Adipocyte (in vitro differentiated cells): ENCODE measurements at regions not wholly inside any gene's neighbourhood (a gene's known extent, or its start where the extent isn't known, plus 50 kb on each side); places are given as distances from the start of the nearest gene placed in this dataset.

Source experiments
- DNase-seq: peaks from one replicate; pipeline ENCODE4 v3.0.0-alpha.2; 2015; ENCODE audit warnings: low read depth
- H3K27me3 ChIP-seq: replicated peaks from 2 replicates; pipeline ENCODE4 v1.7.0; 2013; ENCODE audit warnings: mild to moderate bottlenecking, low read length, moderate library complexity; ENCODE audit not compliant: control insufficient read depth, insufficient read depth
- H3K36me3 ChIP-seq: 2 replicates; pipeline ENCODE4 v1.7.0; 2013; ENCODE audit warnings: low read length, mild to moderate bottlenecking, moderate library complexity; ENCODE audit not compliant: control insufficient read depth, insufficient read depth, severe bottlenecking
- H3K4me1 ChIP-seq: 2 replicates; pipeline ENCODE4 v1.7.0; 2013; ENCODE audit warnings: mild to moderate bottlenecking, low read length, moderate library complexity; ENCODE audit not compliant: control insufficient read depth, insufficient read depth
- H3K4me3 ChIP-seq: 2 replicates; pipeline ENCODE4 v1.7.0; 2013; ENCODE audit warnings: mild to moderate bottlenecking, low read length, moderate library complexity
- H3K9ac ChIP-seq: 2 replicates; pipeline ENCODE4 v1.7.0; 2013; ENCODE audit warnings: mild to moderate bottlenecking, low read length, moderate library complexity
- H3K9me3 ChIP-seq: 2 replicates; pipeline ENCODE4 v1.7.0; 2013; ENCODE audit warnings: mild to moderate bottlenecking, low read length, moderate library complexity; ENCODE audit not compliant: control insufficient read depth

DNA sequence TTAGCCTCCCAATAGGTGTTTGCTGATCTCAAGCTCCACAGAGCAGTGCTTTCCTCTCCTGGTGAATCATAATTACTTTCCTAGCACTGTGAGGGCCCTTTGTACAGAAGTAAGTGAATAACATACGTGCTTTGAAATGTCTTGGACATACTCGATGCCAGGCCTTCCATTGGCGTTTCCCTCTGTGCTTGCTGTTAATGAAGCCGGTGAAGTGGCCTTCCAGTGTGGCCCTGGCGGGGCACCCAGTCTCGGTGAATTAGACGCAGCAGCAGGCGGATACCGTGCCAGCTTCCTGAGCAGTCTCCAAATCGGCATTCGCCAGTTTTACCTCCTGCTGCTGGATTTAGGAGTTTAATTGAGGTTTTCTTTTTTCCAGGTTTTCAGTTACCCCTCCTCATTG, 132.3 kb downstream of the HMX1 start:
- H3K4me3 ChIP-seq: no peak overlapping the region
- DNase-seq: no peak
- H3K36me3 ChIP-seq: no peaks in the 10 kb centered on the region
- no peaks in the 10 kb centered on the region for H3K27me3 ChIP-seq
- no peaks in the 10 kb centered on the region for H3K4me1 ChIP-seq
- H3K9ac ChIP-seq: no peak overlapping the region
- H3K9me3 ChIP-seq: peaks cover 5% of the 10 kb centered on the region

DNA sequence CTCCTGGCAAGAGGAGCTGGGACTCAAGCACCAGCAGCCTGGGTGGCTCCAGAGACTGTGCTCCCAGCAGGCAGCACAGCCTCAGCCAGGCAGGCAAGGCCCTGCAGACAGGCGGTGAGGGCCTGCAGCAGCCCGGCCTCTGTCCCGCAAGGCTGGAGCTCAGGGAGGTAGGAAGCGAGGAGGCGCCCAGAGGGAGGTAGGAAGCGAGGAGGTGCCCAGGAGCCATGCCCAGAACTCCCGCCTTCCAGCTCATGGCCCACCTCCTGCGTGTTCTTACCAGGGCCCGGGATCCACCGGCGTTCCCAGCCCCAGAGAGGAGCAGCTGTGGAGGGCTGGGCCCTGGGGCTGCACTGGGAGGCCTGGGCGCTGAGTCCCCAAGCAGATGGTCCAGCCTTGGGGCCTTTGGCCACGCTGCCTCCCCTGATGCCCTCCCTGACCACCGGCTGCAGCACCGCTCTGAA, 133.1 kb downstream of the HMX1 start:
- peaks cover 9% of the 10 kb centered on the region for H3K9me3 ChIP-seq
- no peaks in the 10 kb centered on the region for H3K4me1 ChIP-seq
- H3K27me3 ChIP-seq: no peaks in the 10 kb centered on the region
- no peaks in the 10 kb centered on the region for H3K36me3 ChIP-seq
- no peak for DNase-seq
- H3K4me3 ChIP-seq: no peak overlapping the region
- H3K9ac ChIP-seq: no peak overlapping the region

DNA sequence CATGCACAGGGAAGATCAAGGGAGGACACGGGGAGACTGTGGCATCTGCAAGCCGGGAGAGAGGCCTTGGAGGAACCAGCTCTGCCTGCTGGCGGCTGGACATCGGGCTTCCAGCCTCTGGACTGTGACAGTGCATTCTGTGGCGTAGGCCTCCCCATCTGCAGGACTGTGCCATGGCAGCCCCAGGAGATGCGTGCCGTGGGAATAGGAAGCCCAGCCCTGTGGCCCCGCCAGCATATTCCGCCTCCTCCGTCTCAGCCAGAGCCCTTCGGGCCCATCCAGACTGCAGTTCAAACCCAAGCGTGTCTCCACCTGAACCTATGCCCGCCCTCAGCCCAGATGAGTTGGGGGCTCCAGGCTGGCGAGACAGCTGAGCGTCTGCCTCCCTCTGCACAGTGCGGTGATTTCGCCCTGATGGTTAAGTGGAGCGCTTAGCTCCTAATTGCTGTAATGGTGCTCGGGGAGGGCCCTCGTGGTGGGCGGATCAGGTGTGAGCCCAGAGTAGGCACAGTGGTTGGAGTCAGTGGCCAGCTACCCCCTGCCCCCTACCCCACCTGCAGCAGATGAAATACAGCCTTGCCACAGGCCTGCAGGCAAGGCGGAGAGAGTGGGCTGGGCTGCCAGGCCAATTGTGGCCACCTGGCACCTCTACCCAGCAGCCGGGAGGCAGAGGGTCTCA, 133.9 kb downstream of the HMX1 start:
- Histone ChIP-seq H3K27me3 (no peaks in the 10 kb centered on the region), H3K9me3 (peaks cover 7% of the 10 kb centered on the region), H3K4me3 (no peak overlapping the region), H3K9ac (no peak overlapping the region), H3K36me3 (no peaks in the 10 kb centered on the region), H3K4me1 (no peaks in the 10 kb centered on the region)
- DNase-seq: no peak

DNA sequence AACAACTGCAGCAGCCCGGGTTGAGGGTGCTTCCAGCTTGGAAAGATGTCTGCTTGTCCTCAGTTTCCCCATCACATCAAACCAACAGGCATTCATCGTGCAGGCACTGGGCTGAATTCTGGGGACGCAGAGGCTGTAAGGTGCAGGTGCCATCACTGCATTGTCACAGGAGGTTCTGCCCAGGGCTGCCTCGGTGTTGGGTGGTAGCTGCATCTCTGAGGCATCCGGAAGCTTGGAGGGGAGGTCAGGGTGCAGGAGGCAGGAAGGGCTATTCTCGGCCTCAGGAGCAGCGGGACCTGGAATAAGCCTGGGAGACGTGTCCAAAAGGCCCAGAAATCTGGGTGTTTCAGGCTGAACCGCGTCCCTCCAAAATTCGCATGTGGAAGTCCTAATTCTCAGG, 134.6 kb downstream of the HMX1 start:
- Histone ChIP-seq H3K27me3 (no peaks in the 10 kb centered on the region), H3K9me3 (peaks cover 7% of the 10 kb centered on the region), H3K4me3 (no peak overlapping the region), H3K36me3 (no peaks in the 10 kb centered on the region), H3K9ac (no peak overlapping the region), H3K4me1 (no peaks in the 10 kb centered on the region)
- DNase-seq: no peak

DNA sequence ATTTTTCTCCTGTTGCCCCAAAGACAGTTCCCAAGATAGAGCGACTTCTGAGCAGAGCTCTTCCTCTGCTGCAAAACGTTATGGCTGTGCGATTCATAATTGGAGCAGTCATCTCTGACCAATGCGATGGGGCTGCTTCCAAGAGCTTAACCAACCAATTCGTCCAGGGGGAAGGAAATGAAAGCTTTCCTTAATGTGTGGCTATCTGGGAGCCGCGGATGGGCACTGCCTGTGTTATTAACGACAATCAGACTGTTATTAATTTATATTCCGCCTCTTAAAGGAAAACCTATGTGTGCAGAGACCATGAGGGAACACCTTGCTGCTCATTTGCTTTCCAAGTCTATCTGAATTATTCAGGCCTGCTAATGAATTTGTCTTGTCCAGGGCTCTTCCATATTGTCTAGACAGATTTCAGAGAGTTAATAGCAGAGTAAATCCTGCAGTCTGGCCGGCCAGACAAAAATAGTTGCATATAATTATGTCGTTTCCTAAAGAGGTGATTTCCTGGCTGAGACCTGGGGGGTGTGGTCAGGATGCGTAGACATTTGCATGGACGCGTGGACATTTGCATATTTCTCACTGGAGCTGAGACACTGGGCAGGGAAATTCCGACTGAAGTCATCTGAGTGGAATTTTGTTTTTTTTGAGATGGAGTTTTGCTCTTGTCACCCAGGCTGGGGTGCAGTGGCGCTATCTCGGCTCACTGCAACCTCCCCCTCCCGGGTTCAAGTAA, 135.4 kb downstream of the HMX1 start:
- Histone ChIP-seq H3K4me1 (no peaks in the 10 kb centered on the region), H3K9ac (no peak overlapping the region), H3K4me3 (no peak overlapping the region), H3K36me3 (no peaks in the 10 kb centered on the region), H3K9me3 (peaks cover 7% of the 10 kb centered on the region), H3K27me3 (no peaks in the 10 kb centered on the region)
- DNase-seq: no peak

DNA sequence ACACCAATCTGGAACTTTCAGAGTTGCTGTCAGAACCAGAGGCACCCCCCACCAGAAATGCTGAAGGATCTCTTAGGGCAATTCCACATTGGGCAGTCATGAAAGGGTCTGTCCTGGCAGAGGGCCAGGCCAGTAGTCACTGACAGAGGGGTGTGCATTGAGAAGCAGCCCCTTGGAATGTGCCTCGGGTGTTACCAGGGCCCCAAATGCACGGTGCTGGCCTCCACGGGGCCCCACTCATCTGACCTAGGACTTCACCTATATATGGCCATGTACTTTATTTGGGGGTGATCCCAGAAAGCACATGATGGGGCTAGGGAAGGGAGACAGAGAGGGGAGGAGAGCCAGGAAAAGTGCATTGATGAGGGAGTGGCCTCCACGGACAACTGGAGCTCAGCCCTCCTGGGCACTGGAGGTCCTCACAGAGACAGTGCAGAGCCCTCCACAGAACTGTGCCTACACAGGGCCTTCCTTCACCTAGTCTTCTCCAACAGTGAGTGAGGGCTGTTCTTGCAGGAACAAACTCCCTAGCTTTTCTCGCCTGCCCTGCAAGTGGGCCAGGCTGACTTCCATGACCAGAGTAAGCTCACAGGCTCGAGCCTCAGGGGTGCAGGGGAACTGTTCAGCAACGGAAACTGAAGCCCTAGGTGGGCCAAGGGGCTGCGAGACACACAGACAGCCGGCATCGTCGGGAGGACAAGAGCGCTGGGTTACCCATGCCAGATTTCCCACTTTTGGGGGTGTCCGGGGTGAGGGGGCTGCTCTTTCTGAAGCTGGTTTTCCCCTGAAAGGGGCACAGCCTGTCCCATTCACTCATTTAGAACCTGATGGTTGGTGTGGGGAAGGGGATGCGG, 136.2 kb downstream of the HMX1 start:
- no peaks in the 10 kb centered on the region for H3K4me1 ChIP-seq

DNA sequence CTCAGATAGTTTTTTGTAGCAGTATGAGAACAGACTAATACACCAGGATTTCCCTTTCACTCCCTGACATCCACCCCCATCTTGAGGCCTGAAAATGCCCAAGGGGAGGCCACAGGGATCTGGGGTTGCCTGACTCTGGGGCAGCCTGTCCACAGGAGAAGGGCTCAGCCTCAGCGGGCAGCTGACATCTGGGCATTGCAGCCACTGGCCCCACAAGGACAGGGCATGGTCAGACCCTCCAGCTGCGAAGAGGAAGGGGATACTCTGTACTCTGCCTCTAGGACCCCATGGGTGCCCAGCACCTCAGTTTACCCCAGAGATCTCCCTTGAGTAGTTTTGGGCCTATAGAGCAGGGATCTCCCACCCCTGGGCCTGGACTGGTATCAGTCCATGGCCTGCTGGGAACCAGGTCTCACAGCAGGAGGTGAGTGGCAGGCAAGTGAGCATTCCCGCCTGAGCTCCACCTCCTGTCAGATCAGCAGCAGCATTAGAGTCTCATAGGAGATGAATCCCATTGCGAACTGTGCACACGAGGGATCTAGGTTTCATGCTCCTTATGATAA, 138.9 kb downstream of the HMX1 start:
- no peak for DNase-seq
- no peak overlapping the region for H3K4me3 ChIP-seq
- H3K9ac ChIP-seq: no peak overlapping the region
- no peaks in the 10 kb centered on the region for H3K36me3 ChIP-seq
- H3K9me3 ChIP-seq: peaks cover 7% of the 10 kb centered on the region
- no peaks in the 10 kb centered on the region for H3K4me1 ChIP-seq
- H3K27me3 ChIP-seq: peaks cover 3% of the 10 kb centered on the region

More for the DNA sequence above, 136.2 kb downstream of the HMX1 start:
- Histone ChIP-seq H3K36me3 (no peaks in the 10 kb centered on the region), H3K9me3 (peaks cover 7% of the 10 kb centered on the region), H3K4me3 (no peak overlapping the region), H3K9ac (no peak overlapping the region), H3K27me3 (no peaks in the 10 kb centered on the region)
- DNase-seq: no peak

DNA sequence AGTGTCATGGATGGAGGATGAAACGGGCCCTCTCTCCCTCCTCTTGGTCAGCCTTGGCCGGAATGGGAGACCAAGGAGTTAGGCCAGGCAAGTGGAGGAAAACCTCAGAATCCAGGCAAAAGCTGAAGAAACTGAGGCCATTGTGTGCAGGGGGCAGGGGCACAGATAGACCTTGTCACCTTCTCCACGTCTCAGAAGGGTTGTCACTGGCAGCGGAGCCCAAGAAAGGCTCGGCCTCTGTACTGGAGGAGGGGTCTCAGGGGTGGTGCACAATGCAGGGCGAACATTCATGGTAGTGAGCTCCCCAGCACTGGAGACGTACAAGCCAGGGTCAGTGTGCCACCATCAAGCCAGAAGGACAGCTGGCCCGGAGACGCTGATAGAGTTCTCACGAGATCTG, 139.5 kb downstream of the CPZ start:
- Histone ChIP-seq H3K9me3 (peaks cover 7% of the 10 kb centered on the region), H3K27me3 (peaks cover 6% of the 10 kb centered on the region), H3K4me3 (no peak overlapping the region), H3K4me1 (no peaks in the 10 kb centered on the region), H3K9ac (no peak overlapping the region), H3K36me3 (no peaks in the 10 kb centered on the region)
- no peak for DNase-seq

DNA sequence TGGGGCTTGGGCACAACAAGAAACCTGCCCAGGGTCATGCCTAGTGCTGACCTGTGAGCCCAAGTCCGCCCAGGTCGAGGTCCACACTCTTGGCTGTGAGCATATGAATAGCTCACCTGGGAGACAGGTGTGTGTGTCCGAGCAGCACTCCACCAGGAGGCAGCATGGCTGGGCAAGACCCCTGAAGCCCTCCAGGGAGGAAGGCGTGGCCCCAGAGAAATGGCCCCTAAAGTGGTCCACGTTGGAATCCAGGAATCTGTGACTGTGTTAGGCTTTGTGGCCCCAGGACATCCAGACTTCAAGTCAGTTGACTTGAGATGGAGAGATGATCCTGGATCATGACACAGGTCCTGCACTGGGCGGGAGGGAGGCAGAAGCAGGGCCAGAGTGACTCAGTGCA, 138.8 kb downstream of the CPZ start:
- Histone ChIP-seq H3K36me3 (no peaks in the 10 kb centered on the region), H3K4me3 (no peak overlapping the region), H3K27me3 (peaks cover 13% of the 10 kb centered on the region), H3K4me1 (no peaks in the 10 kb centered on the region), H3K9me3 (peaks cover 7% of the 10 kb centered on the region), H3K9ac (no peak overlapping the region)
- DNase-seq: no peak

DNA sequence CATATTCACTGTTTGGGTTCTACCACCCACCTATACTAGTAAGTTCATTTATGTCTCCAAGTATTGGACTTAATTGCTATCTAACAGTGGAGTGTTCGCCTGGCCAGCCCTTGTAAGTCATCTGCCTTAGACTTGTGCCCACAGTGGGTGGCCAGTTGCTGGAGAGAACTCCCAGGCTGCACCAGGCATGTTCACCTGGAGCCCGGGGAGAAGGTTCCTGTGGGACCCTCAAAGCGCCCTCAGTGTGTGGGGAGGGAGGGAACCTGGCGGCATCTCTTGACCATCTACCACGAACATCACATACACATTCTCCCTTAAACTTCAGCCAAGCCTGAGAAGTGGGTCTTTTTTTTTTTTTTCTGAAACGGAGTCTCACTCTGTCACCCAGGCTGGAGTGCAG, 138.1 kb downstream of the CPZ start:
- H3K9me3 ChIP-seq: peaks cover 7% of the 10 kb centered on the region
- no peak overlapping the region for H3K9ac ChIP-seq
- H3K36me3 ChIP-seq: no peaks in the 10 kb centered on the region
- no peaks in the 10 kb centered on the region for H3K4me1 ChIP-seq
- H3K4me3 ChIP-seq: no peak overlapping the region
- H3K27me3 ChIP-seq: peaks cover 16% of the 10 kb centered on the region
- no peak for DNase-seq

DNA sequence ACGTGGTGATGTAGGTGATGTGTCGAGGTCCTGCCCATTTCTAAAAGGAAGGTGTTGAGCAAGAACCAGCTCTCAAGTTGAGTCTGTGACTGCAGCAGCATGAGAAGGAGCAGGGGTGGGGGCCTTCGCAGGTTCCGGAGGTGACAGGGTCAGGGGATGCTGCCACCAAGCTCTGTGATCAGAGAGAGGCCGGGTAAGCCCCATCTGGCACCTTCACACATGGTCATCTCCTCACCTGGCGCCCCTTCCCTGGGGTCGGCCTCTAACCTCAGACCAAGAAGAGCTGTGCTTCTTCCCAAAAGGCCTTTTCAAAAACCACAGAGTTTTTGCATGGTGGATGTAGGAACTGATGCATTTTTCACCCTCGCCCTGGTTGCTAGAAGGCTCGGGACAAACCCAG, 137.6 kb downstream of the CPZ start:
- H3K4me1 ChIP-seq: no peaks in the 10 kb centered on the region
- H3K9me3 ChIP-seq: peaks cover 7% of the 10 kb centered on the region
- DNase-seq: no peak
- H3K27me3 ChIP-seq: peaks cover 16% of the 10 kb centered on the region
- H3K9ac ChIP-seq: no peak overlapping the region
- no peaks in the 10 kb centered on the region for H3K36me3 ChIP-seq
- no peak overlapping the region for H3K4me3 ChIP-seq
